IMR-90 (cell line): ENCODE measurements at regions not wholly inside any gene's neighbourhood (a gene's known extent, or its start where the extent isn't known, plus 50 kb on each side); places are given as distances from the start of the nearest gene placed in this dataset.

ENCODE experiments used
- ATAC-seq: fragments of 200-7000 bp; cut with Tn5 transposase; 2 replicates; pipeline ENCODE4 v1.9.1; 2020; ENCODE audit warnings: low read depth, mild to moderate bottlenecking, moderate library complexity
- BruUV-seq: library from RNA; stranded (reverse); fragments of 400-500 nt; replicated peaks from 2 replicates; lab custom pipeline; 2021; lab: Mats Ljungman, UMichigan
- CTCF ChIA-PET: fragments of 300-600 bp; formaldehyde crosslinking; extraction: SDS; loops from one replicate; lab custom pipeline; 2021; ENCODE audit warnings: antibody characterized with exemption; lab: Yijun Ruan, JAX
- POLR2A ChIA-PET: fragments of 300-600 bp; sonication (Branson Sonifier 250); formaldehyde crosslinking; loops from one replicate; lab custom pipeline; 2022; ENCODE audit warnings: antibody characterized with exemption; ENCODE audit not compliant: unreplicated experiment; lab: Charles Lee
- DNase-seq: peaks from one replicate; pipeline ENCODE4 v3.0.0; 2013
- H2AFZ ChIP-seq: replicated peaks from 2 replicates; pipeline ENCODE3; 2013; ENCODE audit warnings: low read length, mild to moderate bottlenecking; ENCODE audit not compliant: poor library complexity
- H2AK5ac ChIP-seq: 2 replicates; pipeline ENCODE4 v1.6.1; 2013; ENCODE audit warnings: low read depth, low read length, inconsistent platforms
- H2AK9ac ChIP-seq: replicated peaks from 2 replicates; pipeline ENCODE3; 2013; ENCODE audit warnings: mild to moderate bottlenecking, low read depth, low read length, moderate library complexity; ENCODE audit not compliant: poor library complexity
- H2BK120ac ChIP-seq: 2 replicates; pipeline ENCODE4 v1.6.1; 2013; ENCODE audit warnings: low read depth, low read length, inconsistent platforms
- H2BK15ac ChIP-seq: 3 replicates; pipeline ENCODE4 v1.6.1; 2013; ENCODE audit warnings: low read depth, low read length, inconsistent platforms
- H2BK20ac ChIP-seq: 2 replicates; pipeline ENCODE4 v1.6.1; 2013; ENCODE audit warnings: low read depth, mild to moderate bottlenecking, inconsistent platforms, low read length, moderate library complexity
- H2BK5ac ChIP-seq: 2 replicates; pipeline ENCODE4 v1.6.1; 2013; ENCODE audit warnings: mild to moderate bottlenecking, low read depth, low read length, inconsistent platforms; ENCODE audit not compliant: poor library complexity, severe bottlenecking
- H3K14ac ChIP-seq: replicated peaks from 2 replicates; pipeline ENCODE4 v1.6.1; 2013; ENCODE audit warnings: low read depth, low read length, inconsistent platforms
- H3K18ac ChIP-seq: 2 replicates; pipeline ENCODE4 v1.6.1; 2013; ENCODE audit warnings: low read depth, low read length, control low read depth
- H3K23ac ChIP-seq: 2 replicates; pipeline ENCODE4 v1.6.1; 2013; ENCODE audit warnings: low read depth, low read length, inconsistent platforms
- H3K27ac ChIP-seq: 2 replicates; pipeline ENCODE4 v1.5.1; 2013; ENCODE audit warnings: mild to moderate bottlenecking, control low read depth, low read length; ENCODE audit not compliant: insufficient read depth
- H3K27me3 ChIP-seq: 2 replicates; pipeline ENCODE4 v1.6.1; 2013; ENCODE audit warnings: low read length; ENCODE audit not compliant: control insufficient read depth, insufficient read depth
- H3K36me3 ChIP-seq: 2 replicates; pipeline ENCODE4 v1.6.1; 2013; ENCODE audit warnings: low read length, mixed read lengths; ENCODE audit not compliant: control insufficient read depth, insufficient read depth
- H3K4ac ChIP-seq: 2 replicates; pipeline ENCODE4 v1.6.1; 2013; ENCODE audit warnings: low read depth, low read length, inconsistent platforms
- H3K4me1 ChIP-seq: 2 replicates; pipeline ENCODE4 v1.6.1; 2013; ENCODE audit warnings: low read length, mixed read lengths; ENCODE audit not compliant: control insufficient read depth, insufficient read depth
- H3K4me2 ChIP-seq: 2 replicates; pipeline ENCODE4 v1.6.1; 2013; ENCODE audit warnings: low read depth, mild to moderate bottlenecking, control low read depth, low read length, moderate library complexity
- H3K4me3 ChIP-seq: 2 replicates; pipeline ENCODE4 v1.5.1; 2013; ENCODE audit warnings: low read depth, mild to moderate bottlenecking, control low read depth, low read length, moderate library complexity; ENCODE audit not compliant: insufficient read depth
- H3K56ac ChIP-seq: 2 replicates; pipeline ENCODE4 v1.6.1; 2013; ENCODE audit warnings: low read length, inconsistent platforms; ENCODE audit not compliant: insufficient read depth; ENCODE audit errors: extremely low read depth
- H3K79me1 ChIP-seq, 2 experiments: 2 replicates each; pipeline ENCODE4 v1.6.1; 2013; ENCODE audit warnings: low read length in 2 of 2, inconsistent platforms in 1 of 2, low read depth in 1 of 2
- H3K9ac ChIP-seq: 2 replicates; pipeline ENCODE4 v1.6.1; 2013; ENCODE audit warnings: low read depth, low read length, control low read depth
- H3K9me1 ChIP-seq: 2 replicates; pipeline ENCODE4 v1.6.1; 2013; ENCODE audit warnings: low read length, inconsistent platforms; ENCODE audit not compliant: insufficient read depth
- H3K9me3 ChIP-seq: 2 replicates; pipeline ENCODE4 v1.6.1; 2013; ENCODE audit warnings: low read length; ENCODE audit not compliant: control insufficient read depth, insufficient read depth
- H4K20me1 ChIP-seq: 2 replicates; pipeline ENCODE4 v1.6.1; 2013; ENCODE audit warnings: low read length, inconsistent platforms; ENCODE audit not compliant: insufficient read depth
- H4K5ac ChIP-seq: 2 replicates; pipeline ENCODE4 v1.6.1; 2013; ENCODE audit warnings: mild to moderate bottlenecking, low read depth, low read length, control low read depth
- H4K8ac ChIP-seq, 2 experiments: 2 replicates each; pipeline ENCODE4 v1.6.1; 2013; ENCODE audit warnings: low read depth in 2 of 2, low read length in 2 of 2, control low read depth in 1 of 2, inconsistent platforms in 1 of 2
- H4K91ac ChIP-seq: 2 replicates; pipeline ENCODE4 v1.6.1; 2013; ENCODE audit warnings: low read depth, low read length, inconsistent platforms; ENCODE audit not compliant: insufficient read depth
- CEBPB ChIP-seq: IDR thresholded peaks from 2 replicates; pipeline ENCODE4 v1.6.1; 2012; ENCODE audit warnings: low read depth, low read length, improper control_type of control experiment
- CHD1 ChIP-seq: IDR thresholded peaks from 2 replicates; pipeline ENCODE4 v1.6.1; 2012; ENCODE audit warnings: low read depth, low read length, improper control_type of control experiment
- CTCF ChIP-seq: conservative IDR thresholded peaks from 2 replicates; pipeline ENCODE4 v1.5.1; 2012; ENCODE audit warnings: mild to moderate bottlenecking, low read depth, low read length, improper control_type of control experiment
- ELK1 ChIP-seq: fragments of 150-350 bp; IDR thresholded peaks from 2 replicates; pipeline ENCODE4 v1.6.1; 2016; ENCODE audit warnings: low read depth, mild to moderate bottlenecking, low read length, moderate library complexity, borderline replicate concordance
- POLR2A ChIP-seq: IDR thresholded peaks from 2 replicates; pipeline ENCODE4 v1.6.1; 2012; ENCODE audit warnings: mild to moderate bottlenecking, low read depth, low read length
- RCOR1 ChIP-seq: IDR thresholded peaks from 2 replicates; pipeline ENCODE4 v1.6.1; 2012; ENCODE audit warnings: mild to moderate bottlenecking, low read length, improper control_type of control experiment; ENCODE audit not compliant: insufficient replicate concordance
- RFX5 ChIP-seq: IDR thresholded peaks from 2 replicates; pipeline ENCODE4 v1.8.0; 2012; ENCODE audit warnings: low read depth, mild to moderate bottlenecking, low read length, moderate library complexity
- USF2 ChIP-seq: fragments of 150-350 bp; IDR thresholded peaks from 2 replicates; pipeline ENCODE4 v1.6.1; 2017; ENCODE audit warnings: mild to moderate bottlenecking, antibody characterized with exemption, low read length, low read depth
- WGBS, 2 experiments: methylation state at CpG; one replicate each; pipeline versions ENCODE4 v1.1.5 to v1.1.7; 2013; ENCODE audit warnings: missing lambda C conversion rate in 2 of 2; ENCODE audit not compliant: insufficient read length in 1 of 2; ENCODE audit errors: extremely low coverage in 2 of 2; 5-methylcytosine and 5-hydroxymethylcytosine counted together
- dilution Hi-C: fragments of 300-500 bp; cut with HindIII; formaldehyde crosslinking; loops from one replicate; pipeline ENCODE4 v1.14.3; 2018; ENCODE audit warnings: low sequenced_read_pairs; ENCODE audit not compliant: unreplicated experiment
- in situ Hi-C: fragments of 300-500 bp; cut with MboI; formaldehyde crosslinking; loops from 3 replicates; pipeline ENCODE4 v1.14.3; 2019; ENCODE audit warnings: low sequenced_read_pairs, inconsistent platforms, mixed read lengths
- intact Hi-C: fragments of 100-400 bp; cut with micrococcal nuclease; formaldehyde crosslinking; loops from 2 replicates; pipeline ENCODE4 v1.10.0; 2022

- dilution Hi-C loops = no loop called here
- no peak overlapping the region; the same call in 1 of the 2 replicates for H3K56ac ChIP-seq
- WGBS, 2 experiments = no CpG with 5 or more reads among the region's 1 CpG
- in situ Hi-C loops = no loop called here
- H3K9me3 ChIP-seq = no peaks in the 10 kb centered on the region
- no peak overlapping the region for H3K27ac ChIP-seq
- H2BK120ac ChIP-seq = no peak overlapping the region
- H2AK9ac ChIP-seq = no peak overlapping the region
- ATAC-seq = no peak
- no TSS peak for BruUV-seq
- no peak overlapping the region for H4K91ac ChIP-seq
- no peak overlapping the region for H4K5ac ChIP-seq
- peak overlapping the region; percentile 75; the same call in 1 of the 2 replicates for H3K14ac ChIP-seq
- CTCF ChIA-PET = interaction anchor here (0.6 kb wide), 2 partner anchors 213 to 377 kb away, joined by 3 read pairs; no protein-coding TSS in a partner anchor
- H3K4me2 ChIP-seq = no peak overlapping the region
- no peak for DNase-seq
- no peak overlapping the region for H2BK5ac ChIP-seq
- no peaks in the 10 kb centered on the region for H3K9me1 ChIP-seq
- peaks cover 2% of the 10 kb centered on the region; the same call in 1 of the 2 replicates for H3K4me1 ChIP-seq
- no peak overlapping the region for H2BK20ac ChIP-seq
- H3K27me3 ChIP-seq = no peaks in the 10 kb centered on the region
- POLR2A ChIA-PET = no interaction called here
- no peak overlapping the region for H3K4ac ChIP-seq
- H3K23ac ChIP-seq = no peak overlapping the region
- H3K79me1 ChIP-seq = no peaks in the 10 kb centered on the region
- TF ChIP-seq ELK1 (no peak), CTCF (no peak), POLR2A (no peak), USF2 (no peak), CEBPB (no peak), RFX5 (no peak), RCOR1 (no peak), CHD1 (no peak)
- H3K18ac ChIP-seq = no peak overlapping the region
- H4K20me1 ChIP-seq = no peaks in the 10 kb centered on the region
- no peak overlapping the region; the same call in 1 of the 2 replicates for H2AK5ac ChIP-seq
- intact Hi-C loops = no loop called here
- H4K8ac ChIP-seq = no peak overlapping the region
- H3K9ac ChIP-seq = no peak overlapping the region
- peak overlapping the region; percentile 40 for H2AFZ ChIP-seq
- H3K36me3 ChIP-seq = no peaks in the 10 kb centered on the region
- no peak overlapping the region for H3K4me3 ChIP-seq
- peak overlapping the region; percentile 64; the same call in 1 of the 3 replicates for H2BK15ac ChIP-seq
These were observed 251.2 kb upstream of the USP24 start for GRCh38 chr1:55466373-55466772.
